ENCODE measurements at regions not wholly inside any gene's neighbourhood (a gene's known extent, or its start where the extent isn't known, plus 50 kb on each side); places are given as distances from the start of the nearest gene placed in this dataset.

- Mint-ChIP-seq H3K27ac (ENCODE audit: unreplicated experiment) (no peak overlapping the region), H3K27me3 (ENCODE audit: low read depth) (no peaks in the 10 kb centered on the region), H3K36me3 (ENCODE audit: low read depth) (no peaks in the 10 kb centered on the region), H3K4me3 (no peak overlapping the region), H3K4me1 (no peaks in the 10 kb centered on the region), H3K9me3 (peaks cover 2% of the 10 kb centered on the region)
- DNase-seq (ENCODE audit: low read depth, low spot score): no peak
- no peak for TF ChIP-seq CTCF (conservative IDR thresholded peaks at IDR 0.05)
Observed at GRCh38 chr9:78871452-78872331, 574.8 kb downstream of the PSAT1 start.

GRCh38 chr9:78874061-78874460, 577.1 kb downstream of the PSAT1 start:
- DNase-seq (ENCODE audit: low read depth, low spot score): no peak
- H3K4me1 Mint-ChIP-seq: no peaks in the 10 kb centered on the region
- H3K4me3 Mint-ChIP-seq: no peak overlapping the region
- no peaks in the 10 kb centered on the region for H3K36me3 Mint-ChIP-seq (ENCODE audit: low read depth)
- H3K9me3 Mint-ChIP-seq: peaks cover 2% of the 10 kb centered on the region
- TF ChIP-seq CTCF (conservative IDR thresholded peaks at IDR 0.05): no peak
- no peaks in the 10 kb centered on the region for H3K27me3 Mint-ChIP-seq (ENCODE audit: low read depth)
- no peak overlapping the region for H3K27ac Mint-ChIP-seq (ENCODE audit: unreplicated experiment)

- no peak for DNase-seq (ENCODE audit: low read depth, low spot score)
- Mint-ChIP-seq H3K27ac (ENCODE audit: unreplicated experiment) (no peak overlapping the region), H3K36me3 (ENCODE audit: low read depth) (no peaks in the 10 kb centered on the region), H3K9me3 (no peaks in the 10 kb centered on the region), H3K4me3 (no peak overlapping the region), H3K4me1 (no peaks in the 10 kb centered on the region), H3K27me3 (ENCODE audit: low read depth) (no peaks in the 10 kb centered on the region)
- TF ChIP-seq CTCF (conservative IDR thresholded peaks at IDR 0.05): no peak
Observed at GRCh38 chr9:78879324-78880100, 582.6 kb downstream of the PSAT1 start.

- Mint-ChIP-seq H3K4me1 (no peaks in the 10 kb centered on the region), H3K27me3 (ENCODE audit: low read depth) (no peaks in the 10 kb centered on the region), H3K4me3 (no peak overlapping the region), H3K27ac (ENCODE audit: unreplicated experiment) (no peak overlapping the region), H3K9me3 (no peaks in the 10 kb centered on the region), H3K36me3 (ENCODE audit: low read depth) (no peaks in the 10 kb centered on the region)
- no peak for TF ChIP-seq CTCF (conservative IDR thresholded peaks at IDR 0.05)
- DNase-seq (ENCODE audit: low read depth, low spot score): no peak
Observed at GRCh38 chr9:78881295-78881694, 584.4 kb downstream of the PSAT1 start.

GRCh38 chr9:78882481-78882880, 585.6 kb downstream of the PSAT1 start:
- no peaks in the 10 kb centered on the region for H3K9me3 Mint-ChIP-seq
- no peak for DNase-seq (ENCODE audit: low read depth, low spot score)
- no peaks in the 10 kb centered on the region for H3K27me3 Mint-ChIP-seq (ENCODE audit: low read depth)
- no peak overlapping the region for H3K27ac Mint-ChIP-seq (ENCODE audit: unreplicated experiment)
- no peaks in the 10 kb centered on the region for H3K4me1 Mint-ChIP-seq
- no peak overlapping the region for H3K4me3 Mint-ChIP-seq
- H3K36me3 Mint-ChIP-seq (ENCODE audit: low read depth): no peaks in the 10 kb centered on the region
- TF ChIP-seq CTCF (conservative IDR thresholded peaks at IDR 0.05): no peak

Measured in neural crest cell (in vitro differentiated cells).